ENCODE measurements at regions not wholly inside any gene's neighbourhood (a gene's known extent, or its start where the extent isn't known, plus 50 kb on each side); places are given as distances from the start of the nearest gene placed in this dataset.

GRCh38 chr1:242692988-242693387, 168.5 kb upstream of the PLD5 start:
- no peaks in the 10 kb centered on the region for H3K27me3 ChIP-seq (ENCODE audit: insufficient read depth, low read length)
- no peak overlapping the region for H3K27ac ChIP-seq (ENCODE audit: low read depth, low read length, poor library complexity, severe bottlenecking)
- no peaks in the 10 kb centered on the region for H3K4me1 ChIP-seq (ENCODE audit: insufficient read depth, low read length, severe bottlenecking)
- no peak overlapping the region for H3K4me2 ChIP-seq (ENCODE audit: low read length)
- H3K4me3 ChIP-seq (ENCODE audit: low read depth, low read length, poor library complexity, severe bottlenecking), result no peak overlapping the region
- no peak overlapping the region for H2AFZ ChIP-seq (ENCODE audit: low read length)
- H3K79me2 ChIP-seq (ENCODE audit: insufficient read depth, low read length), result no peaks in the 10 kb centered on the region
- H4K20me1 ChIP-seq (ENCODE audit: insufficient read depth, low read length), result no peaks in the 10 kb centered on the region
- TF ChIP-seq CTCF (IDR thresholded peaks at IDR 0.05; ENCODE audit: low read length), result no peak
- H3K9me3 ChIP-seq (ENCODE audit: low read length), result no peaks in the 10 kb centered on the region
- no peaks in the 10 kb centered on the region for H3K36me3 ChIP-seq (ENCODE audit: insufficient read depth, low read length)
- H3F3A ChIP-seq (ENCODE audit: insufficient read depth, low read length), result no peaks in the 10 kb centered on the region
- no peaks in the 10 kb centered on the region for H3K9me2 ChIP-seq (ENCODE audit: low read depth, low read length)
- H3K9ac ChIP-seq (ENCODE audit: low read length), result no peak overlapping the region

- Histone ChIP-seq H3K4me3 (ENCODE audit: low read depth, low read length, poor library complexity, severe bottlenecking) (no peak overlapping the region), H3K27ac (ENCODE audit: low read depth, low read length, poor library complexity, severe bottlenecking) (no peak overlapping the region), H4K20me1 (ENCODE audit: insufficient read depth, low read length) (no peaks in the 10 kb centered on the region), H3F3A (ENCODE audit: insufficient read depth, low read length) (no peaks in the 10 kb centered on the region), H3K4me1 (ENCODE audit: insufficient read depth, low read length, severe bottlenecking) (no peaks in the 10 kb centered on the region), H3K9me2 (ENCODE audit: low read depth, low read length) (no peaks in the 10 kb centered on the region), H3K27me3 (ENCODE audit: insufficient read depth, low read length) (no peaks in the 10 kb centered on the region), H3K9ac (ENCODE audit: low read length) (no peak overlapping the region), H3K4me2 (ENCODE audit: low read length) (no peak overlapping the region), H3K9me3 (ENCODE audit: low read length) (no peaks in the 10 kb centered on the region), H2AFZ (ENCODE audit: low read length) (no peak overlapping the region), H3K79me2 (ENCODE audit: insufficient read depth, low read length) (no peaks in the 10 kb centered on the region), H3K36me3 (ENCODE audit: insufficient read depth, low read length) (no peaks in the 10 kb centered on the region)
- no peak for TF ChIP-seq EZH2 (IDR thresholded peaks at IDR 0.05; ENCODE audit: borderline replicate concordance, low read length)
- no peak for TF ChIP-seq CTCF (IDR thresholded peaks at IDR 0.05; ENCODE audit: low read length)
Measured at GRCh38 chr1:242691610-242691945, 167.1 kb upstream of the PLD5 start.

GRCh38 chr1:242690849-242691609, 166.5 kb upstream of the PLD5 start:
- Histone ChIP-seq H3K27me3 (ENCODE audit: insufficient read depth, low read length) (no peaks in the 10 kb centered on the region), H3K9me3 (ENCODE audit: low read length) (no peaks in the 10 kb centered on the region), H3K4me3 (ENCODE audit: low read depth, low read length, poor library complexity, severe bottlenecking) (no peak overlapping the region), H3K27ac (ENCODE audit: low read depth, low read length, poor library complexity, severe bottlenecking) (no peak overlapping the region), H3K79me2 (ENCODE audit: insufficient read depth, low read length) (no peaks in the 10 kb centered on the region), H3K9ac (ENCODE audit: low read length) (no peak overlapping the region), H3K4me2 (ENCODE audit: low read length) (no peak overlapping the region), H3K9me2 (ENCODE audit: low read depth, low read length) (no peaks in the 10 kb centered on the region), H4K20me1 (ENCODE audit: insufficient read depth, low read length) (no peaks in the 10 kb centered on the region), H2AFZ (ENCODE audit: low read length) (no peak overlapping the region), H3K36me3 (ENCODE audit: insufficient read depth, low read length) (no peaks in the 10 kb centered on the region), H3K4me1 (ENCODE audit: insufficient read depth, low read length, severe bottlenecking) (no peaks in the 10 kb centered on the region), H3F3A (ENCODE audit: insufficient read depth, low read length) (no peaks in the 10 kb centered on the region)
- TF ChIP-seq CTCF (IDR thresholded peaks at IDR 0.05; ENCODE audit: low read length) (no peak), EZH2 (IDR thresholded peaks at IDR 0.05; ENCODE audit: borderline replicate concordance, low read length) (no peak)
